ENCODE measurements at regions not wholly inside any gene's neighbourhood (a gene's known extent, or its start where the extent isn't known, plus 50 kb on each side); places are given as distances from the start of the nearest gene placed in this dataset.
"Not testable (repeated sequence)": the region's sequence is repeated elsewhere in the genome, so short reads cannot be mapped to it uniquely, and the experiment has no call there.

DNA sequence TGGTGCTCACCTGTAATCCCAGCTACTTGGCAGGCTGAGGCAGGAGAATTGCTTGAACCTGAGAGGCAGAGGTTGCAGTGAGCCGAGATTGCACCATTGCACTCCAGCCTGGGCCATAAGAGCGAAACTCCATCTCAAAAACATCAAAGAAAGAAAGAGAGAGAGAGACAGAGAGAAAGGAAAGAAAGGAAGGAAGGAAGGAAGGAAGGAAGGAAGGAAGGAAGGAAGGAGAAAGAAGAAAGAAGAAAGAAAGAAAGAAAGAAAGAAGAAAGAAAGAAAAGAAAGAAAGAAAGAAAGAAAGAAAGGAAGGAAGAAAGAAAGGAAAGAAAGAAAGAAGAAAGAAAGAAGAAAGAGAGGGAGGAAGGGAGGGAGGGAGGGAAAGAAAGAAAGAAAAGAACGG is 69.4 kb upstream of the SLC25A33 start:
- DNase-seq, result not testable (repeated sequence)

DNA sequence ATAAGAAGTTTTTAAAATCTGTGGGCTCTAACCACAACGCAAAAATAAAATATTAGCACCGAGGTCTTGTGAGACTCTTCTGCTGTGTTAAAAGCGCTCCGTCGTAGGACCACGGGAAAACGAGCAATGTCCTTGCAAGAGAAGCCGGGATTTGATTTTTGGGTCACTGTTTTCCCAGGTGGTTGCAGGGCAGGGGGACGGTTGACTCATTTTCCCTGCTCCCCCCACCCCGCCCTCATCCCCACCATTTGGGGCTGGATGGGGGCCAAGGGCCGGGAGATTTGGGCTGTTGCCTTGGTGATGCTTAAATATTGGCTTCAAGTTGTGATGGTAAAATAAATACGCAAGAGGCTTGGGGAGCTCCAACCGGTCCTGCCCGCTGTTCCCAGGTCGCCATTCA is 67.6 kb upstream of the SLC25A33 start:
- no peak for DNase-seq

DNA sequence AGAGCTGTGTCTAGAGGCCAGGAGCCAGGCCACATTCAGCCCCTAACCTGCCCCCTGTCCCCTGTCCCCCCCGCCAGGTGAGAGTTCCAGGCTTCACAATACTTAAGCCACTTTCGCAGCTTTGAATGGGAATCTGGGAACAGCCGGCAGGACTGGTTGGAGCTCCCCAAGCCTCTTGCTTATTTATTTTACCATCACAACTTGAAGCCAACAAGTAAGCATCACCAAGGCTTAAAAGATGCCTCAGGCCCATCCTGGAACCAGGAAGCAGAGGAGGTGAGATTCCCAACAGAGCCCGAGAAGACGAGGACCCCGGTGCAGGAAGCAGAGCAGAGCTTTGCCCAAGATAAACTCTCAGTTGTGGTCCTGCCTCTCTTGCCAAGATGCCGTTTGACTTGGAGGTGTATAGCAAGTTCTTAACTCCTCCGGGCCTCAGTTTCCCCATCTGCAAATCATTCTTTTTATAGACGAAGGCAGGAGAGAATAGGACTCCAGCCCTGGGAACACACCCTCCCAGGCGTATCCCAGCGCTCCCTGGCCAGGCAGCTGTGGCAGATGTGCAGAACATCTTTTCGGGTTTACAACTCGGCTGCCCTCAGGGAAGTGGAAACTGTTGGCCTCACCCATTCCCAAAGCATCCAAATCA is 66.8 kb upstream of the SLC25A33 start:
- no peak for DNase-seq

DNA sequence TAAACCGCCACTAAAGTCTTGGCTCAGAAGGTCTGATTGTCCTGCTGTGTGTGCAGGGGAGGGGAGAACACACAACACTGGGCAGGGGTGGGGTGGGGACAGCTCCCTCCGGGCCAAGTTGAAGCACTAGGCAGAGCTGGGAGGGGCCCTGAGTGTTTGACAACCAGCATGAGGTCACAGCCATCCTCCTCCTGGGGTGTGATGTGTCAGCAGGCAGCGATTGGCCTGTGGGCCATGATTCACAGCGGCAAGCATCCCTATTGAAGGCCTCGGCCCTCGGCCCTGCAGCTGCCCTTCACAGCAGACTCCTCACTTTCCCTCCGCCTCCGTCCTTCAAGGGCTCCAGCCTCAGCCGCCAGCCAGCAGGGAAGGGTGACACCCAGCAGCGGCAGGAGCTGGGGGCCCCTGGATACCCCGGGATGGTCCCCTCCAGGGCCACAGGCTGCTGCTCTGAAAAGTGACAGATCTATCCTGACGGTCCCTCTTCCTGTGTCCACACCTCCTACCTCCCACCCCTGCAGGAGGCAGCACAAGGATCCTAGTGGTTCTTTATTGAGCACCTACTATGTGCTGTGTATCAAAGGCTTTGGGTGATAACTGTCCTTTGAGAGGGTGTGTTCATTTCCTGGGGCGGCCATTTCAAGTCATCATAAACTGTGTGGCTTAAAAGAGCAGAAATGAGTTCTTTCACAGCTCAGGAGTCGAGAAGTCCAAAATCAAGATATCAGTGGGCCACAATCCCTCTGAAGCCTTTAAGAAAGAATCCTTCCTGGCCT is 66.0 kb upstream of the SLC25A33 start:
- DNase-seq, result peak; percentile 28

DNA sequence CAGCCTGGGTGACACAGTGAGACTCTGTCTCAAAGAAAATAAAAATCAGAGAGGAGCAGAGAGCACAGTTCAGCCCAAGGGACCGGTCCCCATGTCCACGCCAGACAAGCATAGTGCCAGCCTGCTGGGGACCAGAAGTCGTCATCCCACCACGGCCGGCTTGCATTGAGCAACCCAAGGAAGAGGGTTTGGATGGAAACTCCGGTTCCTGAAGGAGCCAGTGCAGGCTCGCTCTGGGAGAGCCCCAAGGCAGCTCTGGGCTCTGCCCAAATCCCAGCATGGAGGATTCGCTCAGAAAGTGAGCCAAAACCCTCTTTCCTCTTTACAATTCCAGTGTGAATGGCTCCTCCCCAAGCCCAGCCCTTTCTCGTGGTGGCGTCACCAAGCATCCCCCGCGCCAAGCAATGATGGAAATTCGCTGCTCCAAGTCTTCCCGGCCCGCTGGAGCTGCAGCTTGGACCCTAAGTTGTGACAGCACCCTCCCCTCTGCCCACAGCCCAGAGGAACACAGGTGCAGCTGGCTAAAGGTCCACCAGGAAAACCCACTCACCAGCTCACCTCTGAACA is 64.1 kb upstream of the SLC25A33 start:
- no peak for DNase-seq

DNA sequence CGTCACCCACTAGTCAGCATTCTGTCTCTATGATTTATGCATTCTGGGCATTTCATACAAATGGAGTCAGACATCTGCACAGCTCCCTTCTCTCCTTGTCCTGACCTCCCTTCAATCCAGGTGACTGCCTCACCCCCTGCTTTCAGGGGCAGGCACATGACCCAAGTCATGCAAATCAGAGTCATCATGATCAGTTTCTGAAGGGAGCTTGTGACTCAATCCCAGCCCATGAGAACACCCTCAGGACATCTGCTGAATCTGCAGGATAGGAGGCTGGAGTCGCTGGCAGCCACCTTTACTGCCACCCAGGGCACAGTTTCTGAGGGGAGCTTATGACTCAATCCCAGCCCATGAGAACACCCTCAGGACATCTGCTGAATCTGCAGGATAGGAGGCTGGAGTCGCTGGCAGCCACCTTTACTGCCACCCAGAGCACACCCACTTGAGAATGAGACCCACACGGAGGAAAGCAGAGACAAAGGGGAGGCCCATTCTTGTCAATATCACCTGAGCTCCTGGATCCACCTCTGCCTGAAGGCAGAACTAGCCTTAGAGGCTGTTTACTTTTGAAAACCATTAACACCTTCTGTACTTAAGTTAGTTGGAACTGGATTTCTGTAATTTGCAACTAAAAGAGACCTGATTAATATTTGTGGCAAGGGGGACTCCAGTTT is 62.3 kb upstream of the SLC25A33 start:
- DNase-seq, result no peak

DNA sequence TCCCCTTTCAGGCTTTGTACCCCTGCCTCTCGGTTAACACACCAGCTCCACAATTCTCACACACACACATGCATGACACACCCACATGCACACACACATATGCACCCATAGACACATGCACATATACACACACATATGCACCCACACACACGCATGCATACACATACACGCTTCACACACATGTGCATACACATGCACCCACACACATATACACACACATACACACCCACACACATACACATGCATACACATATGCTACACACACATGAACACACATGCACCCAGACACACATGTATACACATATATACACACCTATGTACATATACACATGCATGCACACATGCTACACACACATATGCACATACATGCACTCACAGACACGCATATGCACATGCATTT is 61.7 kb upstream of the SLC25A33 start:
- no peak for DNase-seq

DNA sequence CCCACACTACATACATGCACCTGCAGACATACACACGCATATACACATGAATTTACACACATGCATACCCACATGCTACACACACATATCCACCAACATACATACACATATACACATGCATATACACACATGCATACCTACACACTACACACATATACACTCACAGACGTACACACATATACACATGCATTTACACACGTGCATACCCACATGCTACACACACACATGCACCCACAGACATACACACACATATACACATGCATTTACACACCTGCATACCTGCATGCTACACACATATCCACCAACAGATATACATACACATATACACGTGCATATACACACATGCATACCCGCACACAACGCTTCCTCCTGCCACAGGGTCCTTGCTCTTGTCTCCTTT is 61.2 kb upstream of the SLC25A33 start:
- DNase-seq, result no peak

DNA sequence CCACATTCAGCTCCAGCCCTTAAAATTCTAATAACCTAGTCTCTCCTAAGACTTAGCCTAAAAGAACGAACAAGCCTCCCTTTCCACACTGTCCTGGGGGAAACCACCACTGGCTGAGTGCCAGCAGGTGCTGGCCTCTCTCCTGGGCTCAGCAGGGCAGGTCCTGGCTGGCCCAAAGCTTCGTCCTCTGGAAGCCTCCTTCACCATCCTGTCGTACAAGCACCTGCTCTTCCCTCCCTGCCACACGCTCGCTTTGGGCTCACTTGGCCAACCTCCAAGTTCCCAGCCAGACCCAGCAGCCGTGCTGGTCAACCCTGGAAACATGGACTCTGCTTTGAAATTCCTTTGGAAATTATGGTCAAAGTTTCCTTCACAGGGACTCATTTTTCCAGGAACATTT is 58.2 kb upstream of the SLC25A33 start:
- no peak for DNase-seq

DNA sequence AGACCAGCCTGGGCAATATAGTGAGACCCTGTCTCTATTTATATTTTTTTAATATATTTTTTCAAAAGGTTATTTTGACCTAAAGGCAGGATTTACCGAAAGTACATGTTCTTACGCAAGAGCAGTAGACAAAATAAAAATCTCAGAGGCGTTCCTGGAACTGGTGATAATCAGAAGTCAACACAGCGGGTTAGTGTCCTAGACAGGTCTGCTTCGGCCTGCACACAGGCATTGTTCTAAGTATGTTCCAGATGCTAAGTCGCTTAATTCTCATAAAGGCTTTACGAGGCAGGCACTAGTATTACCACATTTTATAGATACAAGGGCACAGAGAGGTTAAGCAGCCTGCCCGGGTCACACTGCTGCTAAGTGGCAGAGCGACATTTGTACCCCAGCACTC is 56.9 kb upstream of the SLC25A33 start:
- DNase-seq, result no peak

DNA sequence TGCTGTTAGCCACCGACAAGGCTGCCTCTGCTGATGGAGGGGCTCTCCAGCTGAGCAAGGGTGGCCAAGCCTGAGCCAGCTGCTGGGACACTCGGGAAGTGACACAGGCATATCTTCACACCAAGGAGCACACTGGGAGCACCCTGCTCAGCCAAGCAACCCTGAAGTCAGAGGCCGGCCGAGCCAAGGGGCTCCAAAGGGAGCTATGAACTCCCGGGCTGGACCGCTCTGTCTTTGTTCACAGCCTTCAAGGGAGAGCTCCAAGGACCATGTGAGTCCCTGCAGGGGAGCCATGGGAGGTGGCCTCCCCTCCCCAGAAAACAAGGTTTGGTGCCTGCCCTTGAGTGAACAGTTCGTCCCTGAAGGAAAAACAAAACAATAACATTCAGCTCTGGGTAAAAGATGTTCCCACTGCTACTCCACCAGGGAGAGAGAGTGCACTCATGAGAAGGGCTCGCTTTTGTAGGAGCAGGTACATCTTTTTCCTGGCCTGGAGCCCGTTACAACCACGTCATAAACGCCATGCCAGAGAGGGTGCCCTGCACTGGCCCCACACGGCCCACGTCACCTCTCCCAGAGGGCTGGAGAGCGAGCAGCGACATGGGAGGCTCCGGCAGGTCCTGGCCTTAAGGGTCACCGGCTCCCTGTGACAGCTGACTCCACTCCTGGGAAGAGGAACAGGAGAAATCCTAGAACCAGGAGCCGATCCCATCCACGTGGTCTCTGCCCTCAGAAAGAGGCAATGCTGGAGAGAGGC is 56.3 kb upstream of the SLC25A33 start:
- DNase-seq, result no peak

DNA sequence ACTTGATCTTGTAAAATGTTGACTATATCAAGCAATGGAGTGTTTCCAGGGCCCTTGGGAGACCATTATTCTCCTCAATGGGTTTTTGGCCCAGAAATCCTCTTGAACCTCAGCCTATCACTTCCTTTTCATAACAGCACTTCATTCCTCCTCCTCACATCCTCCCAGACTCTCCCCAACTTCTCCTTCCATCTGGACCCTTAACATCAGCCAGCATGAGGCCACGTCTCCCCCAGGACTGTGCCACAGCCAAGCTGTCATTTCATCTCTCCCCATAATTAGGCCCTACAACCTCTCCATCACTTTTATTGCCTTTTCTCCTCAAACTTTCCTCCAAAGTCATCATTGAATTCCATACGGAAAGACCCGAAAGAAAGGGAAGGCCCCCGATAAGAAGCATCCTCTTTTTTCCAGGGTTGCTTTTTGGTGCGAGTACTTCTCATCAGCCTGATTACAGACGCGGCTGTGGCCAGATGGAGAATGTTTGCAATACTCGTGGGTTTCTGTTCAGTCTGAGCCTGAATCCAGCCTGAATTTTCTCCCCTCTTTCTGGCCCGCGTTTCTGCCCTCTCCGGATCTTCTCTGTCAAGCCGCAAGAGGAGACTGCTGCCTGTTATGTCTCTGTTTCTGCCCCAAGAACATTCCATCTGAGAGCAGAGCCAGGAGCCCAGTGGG is 52.7 kb upstream of the SLC25A33 start:
- DNase-seq, result no peak
